ENCODE measurements at regions not wholly inside any gene's neighbourhood (a gene's known extent, or its start where the extent isn't known, plus 50 kb on each side); places are given as distances from the start of the nearest gene placed in this dataset.
A peak's percentile ranks its signal among the peaks of the same experiment; 100 is the strongest.

GRCh38 chr4:96301715-96302114, 461.8 kb downstream of the PDHA2 start:
- no peak for DNase-seq

GRCh38 chr4:96305030-96305429, 465.1 kb downstream of the PDHA2 start:
- no peak for DNase-seq

GRCh38 chr4:96312046-96312685, 472.3 kb downstream of the PDHA2 start:
- no peak for DNase-seq

GRCh38 chr4:96315815-96316214, 475.9 kb downstream of the PDHA2 start:
- DNase-seq, result no peak

GRCh38 chr4:96316776-96317175, 476.9 kb downstream of the PDHA2 start:
- DNase-seq, result no peak

GRCh38 chr4:96317891-96318290, 478.0 kb downstream of the PDHA2 start:
- DNase-seq, result no peak

- no peak for DNase-seq
Measured at GRCh38 chr4:96326846-96327245, 487.0 kb downstream of the PDHA2 start.

- no peak for DNase-seq
Measured at GRCh38 chr4:96342196-96342595, 502.3 kb downstream of the PDHA2 start.

GRCh38 chr4:96342790-96343455, 503.0 kb downstream of the PDHA2 start:
- DNase-seq, result no peak

- DNase-seq, result no peak
Measured at GRCh38 chr4:96343836-96344235, 503.9 kb downstream of the PDHA2 start.

- DNase-seq, result no peak
Measured at GRCh38 chr4:96347582-96347981, 507.7 kb downstream of the PDHA2 start.

GRCh38 chr4:96352051-96352517, 512.2 kb downstream of the PDHA2 start:
- DNase-seq, result peak in 3 of 58 donors; percentile 0 to 1 (median 1)

- DNase-seq, result peak in 2 of 58 donors; percentile 0 to 9
Measured at GRCh38 chr4:96354036-96354712, 514.3 kb downstream of the PDHA2 start.

- DNase-seq, result no peak
Measured at GRCh38 chr4:96355414-96355813, 515.5 kb downstream of the PDHA2 start.

- no peak for DNase-seq
Measured at GRCh38 chr4:96356591-96357370, 516.9 kb downstream of the PDHA2 start.

GRCh38 chr4:96366632-96367031, 526.7 kb downstream of the PDHA2 start:
- DNase-seq, result no peak

GRCh38 chr4:96375367-96375766, 535.5 kb downstream of the PDHA2 start:
- no peak for DNase-seq

- peak in 1 of 58 donors; percentile 2 for DNase-seq
Measured at GRCh38 chr4:96379524-96379923, 539.6 kb downstream of the PDHA2 start.

GRCh38 chr4:96380106-96380505, 540.2 kb downstream of the PDHA2 start:
- no peak for DNase-seq

- no peak for DNase-seq
Measured at GRCh38 chr4:96383349-96383748, 543.5 kb downstream of the PDHA2 start.

- DNase-seq, result no peak
Measured at GRCh38 chr4:96389770-96390169, 549.9 kb downstream of the PDHA2 start.

GRCh38 chr4:96390404-96390803, 550.5 kb downstream of the PDHA2 start:
- no peak for DNase-seq
